Activated naive CD4-positive, alpha-beta T cell treated with anti-CD3 and anti-CD28 coated beads, Interleukin-2, amount 10 ng/mL, durations not matched to agents 7 days and 5 days (primary cell): ENCODE measurements at regions not wholly inside any gene's neighbourhood (a gene's known extent, or its start where the extent isn't known, plus 50 kb on each side); places are given as distances from the start of the nearest gene placed in this dataset.

Experiments
- CTCF ChIA-PET: fragments of 350-600 bp; sonication (Branson Sonifier 250); formaldehyde crosslinking; loops from one replicate; lab custom pipeline; 2021; ENCODE audit warnings: antibody characterized with exemption; lab: Charles Lee
- DNase-seq: peaks from one replicate; pipeline ENCODE4 v3.0.0-alpha.2; 2020
- H3K27ac Mint-ChIP-seq: one replicate; pipeline ENCODE4 v1.8.0; 2021; ENCODE audit warnings: mild to moderate bottlenecking, moderate library complexity, mixed read lengths
- H3K27me3 Mint-ChIP-seq: one replicate; pipeline ENCODE4 v1.8.0; 2021; ENCODE audit warnings: mild to moderate bottlenecking, mixed read lengths
- H3K36me3 Mint-ChIP-seq: one replicate; pipeline ENCODE4 v1.8.0; 2021; ENCODE audit warnings: mixed read lengths
- H3K4me1 Mint-ChIP-seq: one replicate; pipeline ENCODE4 v1.8.0; 2021; ENCODE audit warnings: mixed read lengths
- H3K4me3 Mint-ChIP-seq: one replicate; pipeline ENCODE4 v1.8.0; 2021; ENCODE audit warnings: mild to moderate bottlenecking, moderate library complexity, mixed read lengths
- H3K9me3 Mint-ChIP-seq: one replicate; pipeline ENCODE4 v1.8.0; 2021; ENCODE audit warnings: mixed read lengths

DNA sequence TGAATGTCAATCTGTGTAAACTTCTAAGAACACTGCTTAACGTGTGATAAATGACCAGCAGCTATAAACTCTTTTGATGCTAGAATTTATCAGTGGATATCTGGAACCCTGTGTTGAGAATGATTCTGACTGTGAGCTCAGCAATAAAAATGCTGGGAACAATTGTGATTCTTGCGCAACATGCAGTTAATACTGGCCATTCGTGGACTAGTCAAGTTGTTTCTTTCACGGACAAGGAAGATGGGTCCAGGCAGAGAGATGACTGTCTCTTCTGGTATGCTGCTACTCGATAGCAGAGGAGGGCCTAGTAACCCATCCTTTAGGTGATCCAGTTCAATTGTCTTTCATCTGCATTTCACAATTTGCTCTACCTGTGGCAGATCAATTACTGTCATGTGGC, 394.8 kb upstream of the IGFBP3 start:
- DNase-seq = no peak
- H3K4me3 Mint-ChIP-seq = no peak overlapping the region
- no peaks in the 10 kb centered on the region for H3K27me3 Mint-ChIP-seq
- H3K27ac Mint-ChIP-seq = no peak overlapping the region
- H3K9me3 Mint-ChIP-seq = peaks cover 2% of the 10 kb centered on the region
- H3K36me3 Mint-ChIP-seq = no peaks in the 10 kb centered on the region
- CTCF ChIA-PET = no interaction called here
- no peaks in the 10 kb centered on the region for H3K4me1 Mint-ChIP-seq

DNA sequence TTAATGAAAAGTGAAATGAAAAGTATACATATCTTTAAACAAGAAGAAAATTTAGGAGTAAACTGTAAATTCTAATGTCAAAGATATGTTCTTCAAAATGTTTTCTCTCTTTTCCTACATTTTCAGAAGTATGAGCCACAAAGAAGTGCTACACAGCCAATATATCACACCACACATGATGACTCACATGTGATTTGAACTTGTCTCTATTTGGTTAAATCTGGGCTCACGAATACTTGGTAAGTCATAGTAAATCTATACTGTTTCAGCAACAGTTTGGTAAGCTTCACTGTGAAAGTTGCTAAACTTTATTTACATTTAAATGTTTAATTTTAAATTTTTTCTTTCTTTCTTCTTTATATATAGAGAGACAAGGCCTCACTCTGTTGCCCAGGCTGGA, 380.6 kb upstream of the IGFBP3 start:
- Mint-ChIP-seq H3K27me3 (no peaks in the 10 kb centered on the region), H3K27ac (no peak overlapping the region), H3K36me3 (no peaks in the 10 kb centered on the region), H3K4me1 (no peaks in the 10 kb centered on the region), H3K4me3 (no peak overlapping the region), H3K9me3 (no peaks in the 10 kb centered on the region)
- CTCF ChIA-PET = no interaction called here
- DNase-seq = no peak

DNA sequence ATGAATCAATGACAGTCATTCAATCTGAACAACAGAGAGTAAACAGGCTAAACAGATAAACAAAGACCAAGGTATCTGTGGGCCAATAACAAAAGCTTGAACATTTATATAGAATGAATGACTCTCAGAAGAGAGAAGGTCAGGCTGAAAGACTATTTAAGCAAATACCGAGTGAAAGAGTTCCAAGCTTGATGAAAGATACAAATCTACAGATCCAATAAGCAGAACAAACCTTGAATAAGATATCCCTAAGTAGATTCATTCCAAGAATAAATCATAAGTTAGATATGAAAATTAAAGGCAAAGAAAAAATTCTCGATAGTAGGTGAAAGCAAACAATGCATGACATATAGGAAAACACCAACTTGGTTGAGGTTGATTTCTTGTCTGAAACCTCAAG, 376.4 kb upstream of the IGFBP3 start:
- no peaks in the 10 kb centered on the region for H3K36me3 Mint-ChIP-seq
- no peaks in the 10 kb centered on the region for H3K4me1 Mint-ChIP-seq
- CTCF ChIA-PET = no interaction called here
- H3K9me3 Mint-ChIP-seq = no peaks in the 10 kb centered on the region
- H3K27ac Mint-ChIP-seq = no peak overlapping the region
- DNase-seq = no peak
- no peaks in the 10 kb centered on the region for H3K27me3 Mint-ChIP-seq
- no peak overlapping the region for H3K4me3 Mint-ChIP-seq

DNA sequence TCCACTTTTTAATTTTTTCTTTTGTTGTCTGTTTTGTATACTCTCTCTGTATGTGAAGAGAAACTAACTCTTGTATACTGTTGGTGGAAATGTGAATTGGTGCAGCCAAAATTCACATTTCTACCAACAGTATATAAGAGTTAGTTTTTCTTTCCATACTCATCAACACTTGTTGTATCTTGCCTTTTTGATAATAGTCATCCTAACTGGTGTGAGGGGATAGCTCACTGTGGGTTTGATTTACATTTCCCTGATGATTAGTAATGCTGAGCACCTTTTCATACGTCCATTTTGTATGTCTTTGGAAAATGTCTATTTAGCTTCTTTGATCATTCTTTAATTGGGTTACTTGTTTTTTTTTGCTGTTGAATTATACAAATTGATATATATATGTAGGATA, 375.5 kb upstream of the IGFBP3 start:
- Mint-ChIP-seq H3K4me3 (no peak overlapping the region), H3K27ac (no peak overlapping the region), H3K9me3 (no peaks in the 10 kb centered on the region), H3K4me1 (no peaks in the 10 kb centered on the region), H3K27me3 (no peaks in the 10 kb centered on the region), H3K36me3 (no peaks in the 10 kb centered on the region)
- no peak for DNase-seq
- CTCF ChIA-PET = no interaction called here

DNA sequence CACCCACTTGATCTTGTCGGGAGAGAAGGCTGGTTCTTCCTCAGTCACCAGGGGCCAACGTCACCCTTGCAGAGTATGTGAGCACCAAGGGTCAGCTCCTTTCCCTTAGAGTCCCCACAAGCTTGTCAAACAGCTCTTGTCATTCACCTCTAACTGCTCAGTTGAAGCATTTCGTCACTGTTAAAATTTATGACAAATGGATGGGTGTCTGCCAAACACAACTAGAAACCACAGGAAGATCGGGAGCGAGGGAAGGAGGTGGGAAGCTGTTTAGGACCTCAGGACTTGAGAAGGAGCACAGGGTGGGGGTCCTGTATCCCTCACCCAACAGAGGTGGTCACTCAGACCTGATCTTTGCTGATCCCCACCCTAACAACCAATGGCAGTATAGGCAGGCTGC, 373.3 kb upstream of the IGFBP3 start:
- CTCF ChIA-PET = no interaction called here
- no peak for DNase-seq
- Mint-ChIP-seq H3K4me3 (no peak overlapping the region), H3K4me1 (no peaks in the 10 kb centered on the region), H3K36me3 (no peaks in the 10 kb centered on the region), H3K27me3 (no peaks in the 10 kb centered on the region), H3K27ac (no peak overlapping the region), H3K9me3 (no peaks in the 10 kb centered on the region)

DNA sequence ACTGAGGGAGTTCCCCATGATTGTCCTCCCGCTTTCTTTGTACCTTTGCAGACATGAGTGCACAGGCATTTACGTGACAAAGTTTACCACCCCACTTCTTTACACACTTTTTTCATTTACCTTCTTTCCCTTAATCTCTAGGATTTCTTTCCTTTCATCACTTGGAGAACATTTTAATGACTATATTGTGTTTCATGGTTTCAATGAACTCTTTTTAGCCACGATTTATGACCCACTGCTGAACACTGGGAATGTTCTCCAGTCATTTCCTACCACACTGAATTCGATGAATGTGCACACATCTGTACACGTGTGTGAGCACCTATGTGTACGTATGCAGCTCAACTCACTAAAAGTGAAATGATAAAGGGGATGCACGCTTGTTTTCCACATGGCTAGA, 371.7 kb upstream of the IGFBP3 start:
- H3K36me3 Mint-ChIP-seq = no peaks in the 10 kb centered on the region
- H3K4me1 Mint-ChIP-seq = no peaks in the 10 kb centered on the region
- no peaks in the 10 kb centered on the region for H3K27me3 Mint-ChIP-seq
- H3K9me3 Mint-ChIP-seq = no peaks in the 10 kb centered on the region
- CTCF ChIA-PET = no interaction called here
- DNase-seq = no peak
- no peak overlapping the region for H3K27ac Mint-ChIP-seq
- H3K4me3 Mint-ChIP-seq = no peak overlapping the region

DNA sequence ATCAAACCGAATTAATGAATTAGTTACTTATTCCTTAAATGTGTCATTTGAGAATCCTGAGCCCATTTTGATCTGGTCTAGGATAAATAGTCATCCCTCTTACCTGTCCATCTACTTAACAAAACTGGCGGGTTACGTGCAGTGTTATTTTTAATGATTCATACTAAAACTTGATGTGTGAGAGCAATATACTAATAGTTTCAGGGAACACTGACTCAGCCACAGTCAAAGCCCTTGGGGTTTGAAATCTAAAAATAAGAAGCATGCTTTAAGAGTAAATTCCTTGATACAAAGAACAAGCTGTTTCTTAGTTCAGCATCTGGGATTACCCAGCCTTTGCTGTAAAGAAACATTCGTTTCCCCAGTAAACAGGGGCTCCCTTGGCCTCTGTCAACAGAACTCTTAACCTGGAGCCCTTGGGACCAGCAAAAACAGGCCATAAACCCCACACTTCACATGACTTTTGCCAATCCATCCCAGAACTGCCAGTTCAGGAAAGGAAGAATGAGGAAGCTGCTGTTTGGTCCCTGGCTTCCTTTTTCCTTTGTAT, 370.6 kb upstream of the IGFBP3 start:
- H3K4me3 Mint-ChIP-seq = no peak overlapping the region
- no peaks in the 10 kb centered on the region for H3K36me3 Mint-ChIP-seq
- H3K27ac Mint-ChIP-seq = no peak overlapping the region
- H3K9me3 Mint-ChIP-seq = no peaks in the 10 kb centered on the region
- no peaks in the 10 kb centered on the region for H3K4me1 Mint-ChIP-seq
- H3K27me3 Mint-ChIP-seq = no peaks in the 10 kb centered on the region
- no peak for DNase-seq
- CTCF ChIA-PET = no interaction called here

DNA sequence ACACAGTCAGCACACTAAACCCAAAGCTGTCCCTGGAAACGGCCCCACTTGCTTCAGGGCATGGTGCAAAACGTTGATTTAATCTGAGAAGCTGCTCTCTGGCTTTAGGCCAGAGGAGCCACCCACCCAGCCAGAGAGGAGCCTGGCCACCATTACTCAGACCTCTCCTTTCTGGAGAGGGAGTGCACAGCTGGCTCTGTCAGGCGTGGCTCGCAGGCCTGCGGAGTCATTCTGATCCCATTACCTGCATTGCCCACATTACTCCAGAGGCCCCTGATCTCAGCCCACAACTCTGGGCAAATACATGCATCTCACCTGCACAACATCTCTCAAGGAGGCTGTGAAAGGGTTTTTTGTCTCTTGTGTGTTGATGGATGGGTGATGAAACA, 370.0 kb upstream of the IGFBP3 start:
- Mint-ChIP-seq H3K9me3 (no peaks in the 10 kb centered on the region), H3K36me3 (no peaks in the 10 kb centered on the region), H3K4me3 (no peak overlapping the region), H3K4me1 (no peaks in the 10 kb centered on the region), H3K27me3 (no peaks in the 10 kb centered on the region), H3K27ac (no peak overlapping the region)
- CTCF ChIA-PET = no interaction called here
- DNase-seq = no peak

DNA sequence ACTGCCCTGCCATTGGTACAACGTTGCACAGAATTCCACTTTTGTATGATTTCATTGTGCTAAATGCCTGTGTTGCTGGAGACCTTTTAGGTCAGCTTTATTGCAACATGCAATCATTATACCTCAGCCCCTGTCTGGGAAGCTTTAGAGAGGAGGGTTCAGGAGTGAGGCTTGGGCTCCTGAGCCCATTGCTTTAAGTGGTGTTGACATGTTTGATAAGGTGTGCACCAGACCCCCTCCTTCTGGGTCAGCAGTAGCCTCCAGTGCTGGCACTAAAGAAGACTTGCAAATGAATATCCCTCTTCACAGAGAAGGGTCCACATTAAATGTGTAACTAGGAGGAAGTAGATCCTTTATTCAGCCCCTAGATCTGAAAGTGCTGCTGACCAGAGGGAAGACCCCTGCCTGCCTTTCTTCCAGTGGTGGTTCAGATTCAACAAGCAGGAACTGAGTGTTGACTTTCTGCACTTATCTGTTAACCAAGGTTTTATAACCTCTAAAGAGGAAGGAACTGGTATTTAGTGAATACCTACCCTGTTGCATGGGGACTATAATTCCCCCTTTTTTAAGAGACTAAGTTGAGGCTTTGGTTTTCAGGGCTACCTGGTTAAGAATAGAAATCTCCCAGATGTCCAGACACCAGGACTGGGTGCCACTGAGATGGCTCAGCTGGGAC, 369.4 kb upstream of the IGFBP3 start:
- DNase-seq = no peak
- CTCF ChIA-PET = no interaction called here
- Mint-ChIP-seq H3K4me3 (no peak overlapping the region), H3K9me3 (no peaks in the 10 kb centered on the region), H3K27me3 (no peaks in the 10 kb centered on the region), H3K36me3 (no peaks in the 10 kb centered on the region), H3K27ac (no peak overlapping the region), H3K4me1 (no peaks in the 10 kb centered on the region)

DNA sequence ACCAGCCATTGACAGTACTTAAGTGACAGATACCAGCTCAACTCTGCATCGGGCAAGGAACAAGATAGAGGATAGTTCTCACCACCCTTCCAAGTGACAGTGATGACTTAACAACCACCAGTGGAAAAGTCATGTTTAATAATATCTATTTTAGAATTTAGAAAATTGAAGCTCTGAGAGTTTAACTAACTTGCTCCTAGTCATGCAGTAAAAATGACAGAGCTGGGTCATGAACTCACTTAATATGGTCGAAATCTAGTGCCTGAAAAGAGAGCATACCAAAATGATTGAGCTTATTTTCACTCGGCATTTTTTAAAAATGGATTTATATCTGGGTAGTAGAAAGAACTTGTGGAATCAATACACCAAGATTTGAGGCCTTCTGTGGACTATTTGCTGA, 367.8 kb upstream of the IGFBP3 start:
- Mint-ChIP-seq H3K27ac (no peak overlapping the region), H3K9me3 (no peaks in the 10 kb centered on the region), H3K4me3 (no peak overlapping the region), H3K27me3 (no peaks in the 10 kb centered on the region), H3K36me3 (no peaks in the 10 kb centered on the region), H3K4me1 (no peaks in the 10 kb centered on the region)
- no peak for DNase-seq
- CTCF ChIA-PET = no interaction called here

DNA sequence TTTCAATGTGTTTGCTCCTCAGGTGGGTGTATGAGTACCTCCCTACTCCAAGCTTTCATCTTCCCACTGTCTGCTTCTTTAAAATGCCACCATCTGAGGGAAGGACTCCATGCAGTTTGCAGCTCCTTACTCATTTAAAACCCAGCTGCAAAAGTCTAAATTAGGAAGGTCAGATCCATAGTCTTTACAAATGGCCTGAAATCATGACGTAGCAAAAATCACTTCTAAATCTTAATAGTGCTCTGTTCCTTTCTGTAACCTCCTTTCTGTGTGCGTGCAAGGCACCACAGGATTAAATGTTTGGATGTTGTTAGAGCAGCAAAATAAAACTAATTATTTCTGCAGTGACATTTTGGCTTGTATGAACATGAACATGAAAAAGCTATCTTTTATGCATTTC, 366.9 kb upstream of the IGFBP3 start:
- Mint-ChIP-seq H3K9me3 (no peaks in the 10 kb centered on the region), H3K27ac (no peak overlapping the region), H3K4me3 (no peak overlapping the region), H3K36me3 (no peaks in the 10 kb centered on the region), H3K4me1 (no peaks in the 10 kb centered on the region), H3K27me3 (no peaks in the 10 kb centered on the region)
- DNase-seq = no peak
- CTCF ChIA-PET = no interaction called here

DNA sequence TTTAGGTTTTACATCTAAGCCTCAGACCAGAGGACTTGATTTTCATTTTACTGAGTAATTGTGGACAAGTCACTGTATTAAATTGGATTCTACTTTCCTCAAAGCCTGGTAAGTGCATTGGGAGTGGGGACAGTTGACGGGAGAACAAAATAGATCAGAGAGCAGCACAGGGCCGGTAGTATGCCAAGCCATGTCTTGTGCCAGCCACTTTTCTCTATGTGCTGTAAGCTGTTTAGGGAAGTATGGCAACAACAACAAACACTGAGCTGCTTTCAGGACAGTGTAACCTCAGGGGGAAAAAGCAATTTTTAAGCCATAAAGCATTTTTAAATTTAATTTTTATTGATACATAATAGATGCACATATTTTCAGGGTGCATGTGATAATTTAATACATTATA, 365.9 kb upstream of the IGFBP3 start:
- no peaks in the 10 kb centered on the region for H3K9me3 Mint-ChIP-seq
- H3K4me3 Mint-ChIP-seq = no peak overlapping the region
- H3K4me1 Mint-ChIP-seq = no peaks in the 10 kb centered on the region
- H3K36me3 Mint-ChIP-seq = no peaks in the 10 kb centered on the region
- no peak overlapping the region for H3K27ac Mint-ChIP-seq
- no peaks in the 10 kb centered on the region for H3K27me3 Mint-ChIP-seq
- DNase-seq = no peak
- CTCF ChIA-PET = no interaction called here

DNA sequence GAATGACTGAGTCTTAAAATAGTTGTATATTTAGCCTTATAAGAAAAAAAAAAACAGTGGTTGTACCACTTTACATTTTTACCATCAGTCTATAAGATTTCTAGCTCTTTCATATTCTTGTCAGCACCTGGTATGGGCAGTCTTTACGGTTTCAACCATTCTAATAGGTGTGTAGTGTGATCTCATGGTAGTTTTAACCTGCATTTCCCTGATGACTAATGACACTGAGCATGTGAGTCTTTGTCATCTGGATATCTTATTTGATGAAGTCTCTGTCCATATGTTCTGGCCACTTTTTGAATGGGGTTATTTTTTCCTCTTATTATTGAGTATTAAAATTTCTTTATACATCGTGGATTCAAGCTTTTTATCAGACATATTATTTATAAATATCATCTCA, 365.3 kb upstream of the IGFBP3 start:
- no peak overlapping the region for H3K4me3 Mint-ChIP-seq
- no peaks in the 10 kb centered on the region for H3K4me1 Mint-ChIP-seq
- DNase-seq = no peak
- H3K27ac Mint-ChIP-seq = no peak overlapping the region
- H3K9me3 Mint-ChIP-seq = no peaks in the 10 kb centered on the region
- H3K36me3 Mint-ChIP-seq = no peaks in the 10 kb centered on the region
- no peaks in the 10 kb centered on the region for H3K27me3 Mint-ChIP-seq
- CTCF ChIA-PET = no interaction called here

DNA sequence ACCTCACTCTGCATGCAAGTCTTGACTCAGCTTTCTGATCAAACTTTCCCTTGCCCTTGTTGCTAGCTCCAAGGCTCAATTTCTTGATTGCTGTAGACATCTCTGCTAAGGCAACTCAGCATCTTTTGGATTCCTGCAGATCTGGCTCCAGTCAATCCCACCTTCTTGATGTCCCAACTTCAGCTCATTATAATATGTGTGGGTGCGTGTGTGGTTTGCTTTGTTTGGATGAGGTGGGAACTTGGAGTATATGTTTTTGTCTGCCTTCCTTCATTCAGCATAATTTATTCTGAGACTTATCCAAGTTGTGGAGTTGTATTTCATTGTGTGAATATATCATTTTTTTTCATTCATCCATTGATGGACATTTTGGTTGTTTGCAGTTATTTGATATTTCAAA, 364.8 kb upstream of the IGFBP3 start:
- CTCF ChIA-PET = no interaction called here
- Mint-ChIP-seq H3K27me3 (no peaks in the 10 kb centered on the region), H3K9me3 (no peaks in the 10 kb centered on the region), H3K4me3 (no peak overlapping the region), H3K4me1 (no peaks in the 10 kb centered on the region), H3K27ac (no peak overlapping the region), H3K36me3 (no peaks in the 10 kb centered on the region)
- DNase-seq = no peak

DNA sequence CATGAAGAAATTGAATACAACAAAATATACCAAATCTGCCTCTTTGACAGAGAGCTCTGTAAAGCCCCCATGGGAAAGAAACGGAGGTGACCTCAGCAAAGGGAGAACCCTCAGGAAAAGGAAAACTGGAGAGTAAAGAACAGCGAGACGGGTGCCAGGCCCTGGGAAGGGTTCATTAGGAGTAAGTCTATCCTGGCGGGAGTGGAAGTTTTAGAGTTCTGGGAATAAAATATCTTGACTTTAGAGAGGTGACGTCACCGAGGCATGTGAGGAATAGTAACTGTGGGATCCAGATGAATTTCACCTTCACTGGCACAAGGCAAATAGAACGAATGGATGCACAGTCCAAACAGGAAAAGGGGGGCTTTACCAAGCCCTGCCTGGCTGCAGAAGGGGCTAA, 362.8 kb upstream of the IGFBP3 start:
- H3K36me3 Mint-ChIP-seq = no peaks in the 10 kb centered on the region
- H3K9me3 Mint-ChIP-seq = no peaks in the 10 kb centered on the region
- H3K4me1 Mint-ChIP-seq = no peaks in the 10 kb centered on the region
- no peak for DNase-seq
- H3K4me3 Mint-ChIP-seq = no peak overlapping the region
- CTCF ChIA-PET = no interaction called here
- no peak overlapping the region for H3K27ac Mint-ChIP-seq
- no peaks in the 10 kb centered on the region for H3K27me3 Mint-ChIP-seq

DNA sequence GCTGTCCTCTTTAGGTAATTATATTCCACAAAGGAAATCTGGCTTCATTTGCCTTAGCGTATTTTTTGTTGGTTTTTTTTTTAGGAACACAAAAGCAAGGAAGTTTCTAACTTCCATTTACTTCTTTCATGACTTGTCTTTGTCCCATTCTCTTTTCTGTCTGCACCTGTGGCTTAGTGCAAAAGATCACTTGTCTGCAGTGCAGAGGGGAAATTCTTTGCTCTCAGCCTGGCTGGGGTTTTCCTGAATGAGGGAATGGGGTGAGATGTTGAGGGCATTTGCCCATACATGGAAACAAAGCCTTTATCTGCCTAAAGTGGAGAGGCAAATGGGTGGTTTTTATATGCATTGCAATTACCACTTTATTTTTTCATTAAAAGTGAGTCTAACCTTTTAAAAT, 361.1 kb upstream of the IGFBP3 start:
- H3K4me1 Mint-ChIP-seq = no peaks in the 10 kb centered on the region
- no peak overlapping the region for H3K4me3 Mint-ChIP-seq
- H3K27me3 Mint-ChIP-seq = no peaks in the 10 kb centered on the region
- H3K9me3 Mint-ChIP-seq = no peaks in the 10 kb centered on the region
- DNase-seq = no peak
- H3K27ac Mint-ChIP-seq = no peak overlapping the region
- CTCF ChIA-PET = no interaction called here
- H3K36me3 Mint-ChIP-seq = no peaks in the 10 kb centered on the region
